Retinal pigment epithelial cell (primary cell): ENCODE measurements at regions not wholly inside any gene's neighbourhood (a gene's known extent, or its start where the extent isn't known, plus 50 kb on each side); places are given as distances from the start of the nearest gene placed in this dataset.

ENCODE experiments used
- DNase-seq: peaks from one replicate; pipeline ENCODE4 v3.0.0-alpha.2; 2010; ENCODE audit warnings: low read depth
- H3K4me3 ChIP-seq: 2 replicates; pipeline ENCODE4 v1.5.1; 2011; ENCODE audit warnings: mild to moderate bottlenecking, low read length, control low read depth, moderate library complexity
- CTCF ChIP-seq: conservative IDR thresholded peaks from 2 replicates; pipeline ENCODE4 v1.5.1; 2011; ENCODE audit warnings: low read depth, low read length, control low read depth, inconsistent platforms

GRCh38 chr5:33361781-33362180, 79.0 kb upstream of the TARS1 start:
- no peak for TF ChIP-seq CTCF
- H3K4me3 ChIP-seq: no peak overlapping the region
- DNase-seq: no peak

- H3K4me3 ChIP-seq: no peak overlapping the region
- no peak for DNase-seq
- no peak for TF ChIP-seq CTCF
These were observed 77.8 kb upstream of the TARS1 start for GRCh38 chr5:33362915-33363314.

GRCh38 chr5:33363537-33363936, 77.2 kb upstream of the TARS1 start:
- no peak for DNase-seq
- no peak overlapping the region for H3K4me3 ChIP-seq
- TF ChIP-seq CTCF: no peak

GRCh38 chr5:33364406-33364805, 76.4 kb upstream of the TARS1 start:
- no peak overlapping the region for H3K4me3 ChIP-seq
- TF ChIP-seq CTCF: no peak
- no peak for DNase-seq

GRCh38 chr5:33367416-33367815, 73.3 kb upstream of the TARS1 start:
- no peak for TF ChIP-seq CTCF
- no peak for DNase-seq
- no peak overlapping the region for H3K4me3 ChIP-seq

GRCh38 chr5:33369485-33370465, 71.0 kb upstream of the TARS1 start:
- DNase-seq: peak; percentile 89
- no peak for TF ChIP-seq CTCF
- no peak overlapping the region for H3K4me3 ChIP-seq

GRCh38 chr5:33370466-33370859, 70.3 kb upstream of the TARS1 start:
- DNase-seq: no peak
- H3K4me3 ChIP-seq: no peak overlapping the region
- no peak for TF ChIP-seq CTCF
